HG02938 (cell line): ENCODE measurements at regions not wholly inside any gene's neighbourhood (a gene's known extent, or its start where the extent isn't known, plus 50 kb on each side); places are given as distances from the start of the nearest gene placed in this dataset.
A peak's percentile ranks its signal among the peaks of the same experiment; 100 is the strongest.
"Not testable (repeated sequence)": the region's sequence is repeated elsewhere in the genome, so short reads cannot be mapped to it uniquely, and the experiment has no call there.

Experiments used
- ATAC-seq: cut with Tn5 transposase; IDR thresholded peaks from one replicate; pipeline ENCODE4 v1.9.1; 2021; ENCODE audit warnings: mild to moderate bottlenecking, moderate library complexity; ENCODE audit not compliant: unreplicated experiment

DNA sequence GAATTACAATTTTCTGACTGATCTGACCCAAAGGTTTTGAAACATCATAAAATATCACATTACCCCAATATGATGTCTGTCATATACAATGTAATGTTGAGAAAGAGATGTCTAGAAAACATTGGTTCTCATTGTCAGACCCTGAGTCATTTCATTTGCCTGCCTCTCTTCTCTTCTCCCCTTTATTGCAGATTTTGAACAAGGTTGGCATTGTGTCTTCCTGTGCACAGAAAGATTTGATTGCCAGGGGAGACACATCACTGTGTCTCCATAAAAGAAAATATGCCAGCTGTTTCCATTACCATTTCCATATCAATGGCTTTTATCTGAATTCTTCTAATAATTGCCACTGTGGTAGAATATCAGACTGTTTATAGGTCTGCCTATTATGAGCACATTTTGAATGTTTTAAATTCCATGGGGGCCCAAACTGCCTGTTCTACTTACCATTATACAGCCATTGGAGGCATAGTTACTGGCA lies 65.6 kb downstream of the IFI44 start:
- no peak for ATAC-seq

DNA sequence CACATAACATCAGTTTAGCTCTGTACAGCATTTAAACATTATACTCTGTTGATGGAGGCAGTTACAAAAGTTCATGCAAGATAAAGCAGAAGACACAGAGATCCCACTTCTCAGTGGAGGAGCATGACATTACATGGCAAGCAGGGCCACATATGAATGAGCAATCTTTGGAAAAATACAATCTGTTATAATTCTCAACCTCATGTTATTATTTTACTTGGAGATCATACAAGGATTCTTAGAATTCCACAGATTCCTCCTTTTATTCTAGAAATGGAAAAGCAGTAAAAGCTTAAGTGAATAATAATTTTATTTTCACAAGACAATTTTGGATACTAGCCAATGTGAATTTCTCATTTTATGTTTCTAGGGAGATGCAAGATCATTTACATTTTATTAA lies 66.6 kb downstream of the IFI44 start:
- ATAC-seq, result no peak

- no peak for ATAC-seq
These were observed 68.9 kb downstream of the IFI44 start for GRCh38 chr1:78718566-78718965.

GRCh38 chr1:78721136-78721535 lies 71.5 kb downstream of the IFI44 start:
- ATAC-seq, result peak; percentile 62

GRCh38 chr1:78722105-78722504 lies 72.5 kb downstream of the IFI44 start:
- ATAC-seq, result no peak

DNA sequence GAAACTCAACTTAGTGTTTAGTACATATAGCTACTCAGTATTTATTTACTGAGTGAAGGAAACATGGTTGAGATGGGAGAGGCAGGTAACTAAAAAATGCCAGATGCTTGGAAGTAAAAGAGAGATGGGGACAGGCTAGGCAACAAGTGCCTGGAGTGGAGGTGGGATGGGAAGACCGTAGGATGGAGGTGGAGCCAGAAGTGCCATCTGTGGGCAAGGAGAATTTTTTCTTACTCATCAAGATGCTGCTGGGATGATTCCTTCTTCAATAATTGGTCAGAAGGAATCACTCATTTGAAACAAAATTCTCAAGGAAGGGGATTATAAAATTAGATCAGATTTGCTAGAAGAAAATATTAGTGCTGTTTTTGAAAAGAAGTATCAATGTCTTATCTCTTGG lies 72.9 kb downstream of the IFI44 start:
- no peak for ATAC-seq

- no peak for ATAC-seq
These were observed 73.3 kb downstream of the IFI44 start for GRCh38 chr1:78722947-78723346.

- ATAC-seq, result no peak
These were observed 77.1 kb downstream of the IFI44 start for GRCh38 chr1:78726686-78727085.

DNA sequence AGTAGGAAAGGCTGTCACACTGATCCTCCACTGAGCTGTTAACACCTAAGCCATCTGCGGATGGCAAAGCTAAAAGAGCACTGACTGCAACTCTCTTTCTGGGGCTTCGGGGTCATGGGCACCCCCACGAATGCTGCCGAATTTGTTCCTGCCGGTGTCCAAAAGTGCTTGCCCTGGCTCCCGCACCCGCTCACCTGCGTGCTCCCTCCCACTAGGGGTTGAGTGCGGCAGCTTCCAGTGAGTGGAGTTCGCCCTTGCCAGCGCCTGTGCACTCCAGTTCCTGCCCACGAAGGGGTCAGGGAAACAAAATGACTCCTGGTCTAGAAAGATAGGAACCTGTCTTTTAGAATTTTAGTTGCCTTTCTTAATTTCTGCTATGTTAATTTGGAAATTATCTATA lies 78.7 kb downstream of the IFI44 start:
- no peak for ATAC-seq

- no peak for ATAC-seq
These were observed 80.4 kb downstream of the IFI44 start for GRCh38 chr1:78730054-78730453.

DNA sequence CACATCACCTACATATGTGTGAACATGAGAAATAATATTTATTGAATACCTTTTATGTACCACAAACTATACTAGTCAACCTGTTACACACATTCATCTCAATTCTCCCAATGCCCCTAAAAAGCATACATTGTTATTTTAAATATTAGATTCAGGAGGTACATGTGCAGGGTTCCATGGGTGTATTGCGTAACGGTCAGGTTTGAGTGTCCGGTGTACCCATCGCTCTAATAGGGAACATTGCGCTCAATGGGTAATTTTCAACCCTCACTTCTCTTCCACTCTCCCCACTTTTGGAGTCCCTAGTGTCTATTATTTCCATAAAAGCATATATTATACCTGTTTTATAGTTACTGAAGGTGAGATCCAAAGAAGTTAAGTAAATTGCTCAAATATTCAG lies 82.0 kb downstream of the IFI44 start:
- ATAC-seq, result no peak

- ATAC-seq, result no peak
These were observed 87.6 kb downstream of the IFI44 start for GRCh38 chr1:78737241-78737640.

DNA sequence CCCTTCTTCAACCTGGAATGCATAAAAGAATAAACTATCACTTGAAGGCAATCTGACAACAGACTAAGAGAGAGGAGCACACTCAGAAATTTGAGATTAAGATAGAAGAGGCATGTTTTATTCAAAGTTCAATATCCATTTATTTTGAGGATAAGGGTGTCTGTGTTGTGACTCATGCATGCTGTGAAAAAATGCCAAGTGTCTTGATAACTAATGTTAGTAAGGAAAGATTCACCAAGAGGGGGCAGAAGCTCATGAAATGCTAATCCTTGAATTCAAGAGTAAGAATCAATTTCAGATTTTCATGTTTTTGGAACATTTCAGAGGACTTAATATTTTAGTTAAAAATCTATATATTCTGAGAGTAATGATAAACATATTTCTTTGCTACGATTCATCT lies 94.0 kb downstream of the IFI44 start:
- ATAC-seq, result no peak

DNA sequence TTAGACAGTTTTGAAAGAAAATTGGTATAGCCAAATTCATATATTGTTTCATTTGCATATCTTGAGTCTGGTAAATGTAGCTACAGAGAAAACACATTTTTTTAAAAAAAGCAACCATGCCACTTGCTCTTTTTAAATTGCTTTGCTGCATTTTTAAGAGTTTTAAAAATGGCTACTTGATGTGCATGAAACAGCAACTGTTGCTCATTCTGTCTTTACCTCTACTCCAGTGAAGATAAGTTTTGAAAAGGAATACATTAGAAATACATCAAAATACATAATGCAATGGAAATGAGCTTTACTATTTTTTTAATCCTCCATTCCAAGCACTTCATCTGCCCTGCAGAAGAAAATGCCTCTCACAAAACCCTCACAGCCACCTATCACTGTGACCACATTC lies 95.5 kb downstream of the IFI44 start:
- no peak for ATAC-seq

DNA sequence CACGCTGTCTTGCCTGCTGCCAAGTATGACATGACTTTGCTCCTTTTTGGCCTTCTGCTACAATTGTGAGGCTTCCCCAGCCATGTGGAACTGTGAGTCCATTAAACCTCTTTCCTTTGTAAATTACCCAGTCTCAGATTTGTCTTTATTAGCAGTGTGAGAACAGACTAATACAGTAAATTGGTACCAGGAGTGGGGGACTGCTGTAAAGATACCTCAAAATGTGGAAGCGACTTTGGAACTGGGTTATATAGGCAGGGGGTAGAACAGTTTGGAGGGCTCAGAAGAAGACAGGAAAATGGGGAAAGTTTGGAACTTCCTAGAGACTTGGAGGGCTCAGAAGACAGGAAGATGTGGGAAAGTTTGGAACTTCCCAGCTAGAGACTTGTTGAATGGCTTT lies 104.0 kb downstream of the IFI44 start:
- ATAC-seq, result not testable (repeated sequence)

DNA sequence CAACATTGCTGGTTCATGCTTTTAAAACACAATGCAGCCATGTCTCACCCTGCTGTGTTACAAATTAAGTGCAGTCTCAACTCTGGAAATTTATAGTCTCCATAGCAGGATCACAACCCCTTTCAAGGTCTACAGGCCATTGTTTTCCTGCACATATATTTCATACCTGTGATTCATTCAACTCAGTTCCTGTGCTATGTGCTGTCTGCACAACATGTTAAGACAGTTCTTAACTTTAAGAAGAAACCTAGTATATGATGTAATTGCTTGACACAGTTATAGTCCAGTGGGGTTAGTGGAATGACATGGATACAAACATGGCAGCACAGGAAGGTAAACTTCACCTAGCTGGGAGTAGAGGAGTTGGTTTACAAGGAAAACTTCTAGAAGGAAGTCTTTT lies 106.4 kb downstream of the IFI44 start:
- ATAC-seq, result no peak

DNA sequence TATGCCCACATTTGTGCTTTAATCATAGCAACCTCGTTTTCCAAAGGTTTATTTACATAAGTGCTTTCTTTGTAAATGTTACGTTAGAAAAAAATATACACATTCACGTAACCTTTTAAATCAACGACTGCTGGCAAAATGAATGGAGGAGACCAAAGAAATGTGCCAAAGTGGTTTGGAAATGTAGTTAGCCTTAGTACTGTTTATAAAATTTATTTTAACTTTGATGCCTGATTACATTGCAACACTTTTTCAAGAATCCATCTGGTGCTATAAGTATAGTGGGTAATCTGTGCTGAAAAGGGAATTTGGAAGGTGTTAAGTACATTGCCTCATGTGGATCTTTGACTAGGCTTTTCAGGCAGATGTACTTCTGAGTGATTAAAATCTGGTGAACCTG lies 108.9 kb downstream of the IFI44 start:
- no peak for ATAC-seq

GRCh38 chr1:78759881-78760280 lies 110.2 kb downstream of the IFI44 start:
- ATAC-seq, result no peak

DNA sequence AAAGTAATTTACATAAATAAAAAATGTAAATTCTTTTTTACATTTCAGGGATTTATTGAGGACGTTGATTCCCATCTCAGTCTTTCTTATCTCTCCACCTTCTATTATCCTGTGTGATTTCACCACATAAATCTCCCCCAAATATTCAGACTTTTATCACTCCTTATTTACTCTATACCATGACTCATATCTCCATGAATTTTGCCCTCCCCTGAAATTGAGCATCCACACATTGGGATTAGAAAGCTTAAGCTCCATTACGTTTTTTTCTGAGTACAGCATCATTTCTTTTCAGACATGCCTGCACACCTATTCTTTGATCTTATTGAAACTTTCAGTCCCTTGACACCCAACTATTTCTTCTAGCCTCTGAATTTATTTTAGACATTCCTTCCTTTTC lies 111.2 kb downstream of the IFI44 start:
- no peak for ATAC-seq

DNA sequence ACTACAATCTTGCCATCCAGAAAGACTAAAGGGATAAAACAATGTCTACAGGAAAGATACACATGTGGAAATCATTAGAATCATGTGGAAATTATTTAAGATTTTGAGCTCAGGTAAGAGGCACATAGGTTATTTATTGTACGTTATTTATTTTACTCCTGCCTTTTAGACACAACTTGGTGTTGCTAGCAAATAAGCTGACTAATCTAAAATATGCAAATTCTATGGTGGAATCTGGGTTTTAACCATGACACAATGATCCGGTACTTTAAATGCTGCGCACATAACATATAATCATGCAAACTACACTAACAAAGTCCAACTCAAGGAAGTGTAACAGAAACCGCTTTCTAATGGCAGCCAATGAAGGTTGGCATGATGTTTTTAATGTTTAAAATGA lies 112.5 kb downstream of the IFI44 start:
- ATAC-seq, result no peak

DNA sequence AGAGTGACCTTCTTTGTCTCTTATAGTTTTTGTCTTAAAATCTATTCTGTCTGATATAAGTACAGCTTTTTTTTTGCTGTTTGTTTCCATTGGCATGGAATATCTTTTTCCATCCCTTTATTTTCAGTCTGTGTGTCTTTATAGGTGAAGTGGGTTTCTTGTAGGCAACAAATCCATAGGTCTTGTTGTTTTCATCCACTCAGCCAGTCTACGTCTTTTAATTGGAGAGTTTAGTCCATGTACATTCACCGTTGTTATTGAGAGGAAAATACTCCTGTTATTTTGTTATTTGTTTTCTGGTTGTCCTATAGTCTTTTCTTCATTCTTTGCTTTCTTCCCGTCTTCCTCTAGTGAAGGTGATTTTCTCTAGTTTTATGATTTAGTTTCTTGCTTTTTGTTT lies 115.9 kb downstream of the IFI44 start:
- ATAC-seq, result no peak

GRCh38 chr1:78779831-78780230 lies 130.2 kb downstream of the IFI44 start:
- ATAC-seq, result no peak

DNA sequence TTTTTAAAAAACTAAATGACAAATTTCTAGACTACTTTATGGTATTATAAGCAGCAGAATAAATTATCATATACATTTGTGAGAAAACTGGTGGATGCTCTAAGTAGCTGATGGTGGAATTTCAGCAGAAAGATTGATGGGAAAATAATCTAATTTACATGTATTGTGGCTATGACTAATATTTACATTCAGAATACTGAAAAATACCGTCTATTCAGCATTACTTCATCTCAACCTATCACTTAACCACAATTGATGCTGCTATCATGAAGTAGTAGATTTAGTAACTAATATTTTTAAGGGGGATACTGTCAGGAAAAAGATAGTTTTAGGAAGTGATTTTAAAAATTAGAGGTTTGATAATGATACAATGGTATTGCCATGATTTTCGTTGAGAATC lies 137.9 kb downstream of the IFI44 start:
- ATAC-seq, result no peak

DNA sequence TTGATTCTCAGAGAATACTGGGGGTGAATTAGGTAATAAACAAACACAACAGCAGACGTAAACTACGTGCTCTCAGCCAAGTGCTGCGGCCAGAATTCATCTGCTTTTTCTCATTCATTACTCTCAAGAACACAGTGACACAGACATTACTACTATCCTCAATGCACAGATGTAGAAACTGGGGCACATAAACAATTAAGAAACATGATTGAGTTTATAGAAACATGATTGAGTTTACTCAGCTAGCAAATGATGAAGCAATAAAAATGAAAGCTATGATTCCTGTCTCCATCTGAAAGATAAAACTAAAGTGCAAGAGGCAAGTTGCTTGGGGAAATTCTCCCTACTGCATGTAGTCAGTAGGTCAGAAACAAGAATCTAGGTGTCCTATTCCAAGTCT lies 140.5 kb downstream of the IFI44 start:
- ATAC-seq, result no peak
